Heart right ventricle (tissue), 16 donors: ENCODE measurements at regions not wholly inside any gene's neighbourhood (a gene's known extent, or its start where the extent isn't known, plus 50 kb on each side); places are given as distances from the start of the nearest gene placed in this dataset.
A peak's percentile ranks its signal among the peaks of the same experiment; 100 is the strongest.

Experiments
- ATAC-seq, 8 donors: fragments of 200-7000 bp; cut with Tn5 transposase; one replicate each; pipeline ENCODE4 v1.9.1; 2020; ENCODE audit warnings: mild to moderate bottlenecking in 8 of 8, moderate library complexity in 8 of 8, moderate number of reproducible peaks in 1 of 8
- DNase-seq, 2 donors: peaks; one replicate each; pipeline ENCODE4 v3.0.0-alpha.2; 2020
- H3K27ac ChIP-seq, 10 donors: fragments of 200-600 bp; sonication (generic) in 2 of 10; one replicate each; pipeline versions ENCODE4 v1.5.0 to v1.8.0; 2020 to 2022; ENCODE audit warnings: mild to moderate bottlenecking in 3 of 10
- H3K27me3 ChIP-seq, 7 donors: fragments of 200-600 bp; one replicate each; pipeline ENCODE4 v1.8.0; 2021 to 2022; ENCODE audit warnings: mild to moderate bottlenecking in 2 of 7
- H3K36me3 ChIP-seq, 9 donors: fragments of 200-600 bp; sonication (generic) in 1 of 9; one replicate each; pipeline versions ENCODE4 v1.5.0 to v1.8.0; 2020 to 2022; ENCODE audit warnings: mild to moderate bottlenecking in 2 of 9
- H3K4me1 ChIP-seq, 9 donors: fragments of 200-600 bp; sonication (generic) in 1 of 9; one replicate each; pipeline versions ENCODE4 v1.5.0 to v1.8.0; 2020 to 2022; ENCODE audit warnings: mild to moderate bottlenecking in 4 of 9
- H3K4me3 ChIP-seq, 10 donors: fragments of 200-600 bp; sonication (generic) in 2 of 10; one replicate each; pipeline versions ENCODE4 v1.5.0 to v1.8.0; 2020 to 2022; ENCODE audit warnings: mild to moderate bottlenecking in 7 of 10, moderate library complexity in 2 of 10
- H3K9me3 ChIP-seq, 11 donors: fragments of 200-600 bp in 10 of 11; sonication (generic) in 2 of 11; one replicate each; pipeline versions ENCODE4 v1.5.0 to v1.8.0; 2013 to 2022; ENCODE audit warnings: mild to moderate bottlenecking in 2 of 11, control low read depth in 1 of 11, moderate library complexity in 1 of 11
- WGBS, 2 donors: extraction: QIAGEN DNeasy Blood & Tissue Kit; methylation state at CpG; one replicate each; pipeline ENCODE4 v1.1.7; 2013; ENCODE audit warnings: inconsistent platforms in 1 of 2; 5-methylcytosine and 5-hydroxymethylcytosine counted together
- intact Hi-C, 10 donors: fragments of 100-400 bp; cut with DNase I; formaldehyde crosslinking; loops; one replicate each; pipeline versions ENCODE4 v1.11.1 to v1.14.2; 2022
- TF ChIP-seq, protein P1 (sequence below), 9 donors: fragments of 200-600 bp; sonication (generic) in 2 of 9; IDR thresholded peaks; one replicate each; pipeline versions ENCODE4 v1.5.0 to v1.8.0; 2021 to 2022; ENCODE audit warnings: antibody characterized with exemption in 9 of 9, mild to moderate bottlenecking in 5 of 9, moderate library complexity in 1 of 9
- donor health status: Arrhythmogenic right ventricular cardiomyopathy.
- donor health status: ischemic (EF 13 %, LVEDD 7.1; RV severe dilation, severe dysfunction).
- donor health status: healthy with polysubstance abuse.
- donor health status: DM: no; HTN: yes; CAD: no.
- donor health status: DM: no; HTN: no; CAD: no.
- donor health status: ischemic (EF 25% LVEDD 6.9; RV normal size, moderate dysfunction).
- donor health status: ischemic (EF 25% LVEDD 5.7; RV mildly dilated, moderate dysfunction).
- donor health status: healthy.
- donor health status: DM: yes; HTN: yes; CAD: no.
- donor health status: Ischemic cardiomyopathy.
- donor health status: ischemic (EF 35%, LVEDD 5.7; RV mildly dilated, moderate dysfunction).
- donor health status: nonischemic (EF 11% LVEDD 7.7; RV severe dilation, severe dysfunction).
- donor health status: DM: yes; HTN: yes; CAD: no.
- donor health status: PGD.
- donor health status: ischemic (EF 29% LVEDD 5.4; RV normal size, mild dysfunction).
- donor health status: nonischemic (EF 23%, LVEDD 6.1; RV moderate dilation, normal function).

DNA sequence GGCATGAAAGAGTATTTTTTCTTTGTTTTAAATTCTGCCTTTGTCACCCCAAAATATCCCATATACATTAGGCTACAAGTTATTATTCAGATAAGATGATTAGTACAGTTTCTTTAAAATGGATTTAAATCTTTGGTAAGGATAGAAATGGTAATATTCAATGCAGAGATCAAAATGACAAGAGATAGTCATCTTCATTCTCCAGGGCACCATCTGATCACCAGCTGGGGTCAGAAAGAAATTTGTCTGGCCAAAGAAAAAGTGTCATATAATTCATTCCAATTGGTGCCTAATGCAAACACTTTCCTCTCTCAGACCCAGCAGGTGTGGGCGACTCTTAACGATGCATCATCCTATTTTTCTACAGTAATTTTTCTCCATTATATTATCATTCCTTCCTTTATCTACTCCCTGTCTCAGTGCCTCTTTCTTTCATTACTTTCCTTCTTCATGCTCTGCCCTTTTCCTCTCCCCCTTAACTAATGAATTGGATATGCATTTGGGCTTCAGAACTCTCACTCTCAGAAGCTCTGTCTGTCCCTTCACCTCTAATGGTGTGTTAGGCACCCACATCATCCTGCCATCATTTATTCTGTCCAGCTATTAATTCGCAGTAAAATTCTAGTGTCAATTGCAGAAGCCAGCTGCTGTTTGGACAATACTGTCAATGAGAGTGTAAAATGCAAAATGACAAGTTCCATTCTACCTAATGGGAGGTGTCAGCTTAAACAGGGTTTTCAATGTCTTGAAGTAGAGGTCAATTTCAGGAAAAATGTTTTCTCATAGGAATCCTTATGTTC, 570.5 kb downstream of the TDRD15 start:
- Histone ChIP-seq H3K9me3 (no peaks in the 10 kb centered on the region), H3K4me1 (peaks cover 0 to 6% (median 0%) of the 10 kb centered on the region in 9 donors), H3K27ac (no peak overlapping the region), H3K4me3 (no peak overlapping the region), H3K36me3 (no peaks in the 10 kb centered on the region), H3K27me3 (no peaks in the 10 kb centered on the region)
- ATAC-seq (no peak), DNase-seq (no peak)
- TF ChIP-seq, protein P1, sequence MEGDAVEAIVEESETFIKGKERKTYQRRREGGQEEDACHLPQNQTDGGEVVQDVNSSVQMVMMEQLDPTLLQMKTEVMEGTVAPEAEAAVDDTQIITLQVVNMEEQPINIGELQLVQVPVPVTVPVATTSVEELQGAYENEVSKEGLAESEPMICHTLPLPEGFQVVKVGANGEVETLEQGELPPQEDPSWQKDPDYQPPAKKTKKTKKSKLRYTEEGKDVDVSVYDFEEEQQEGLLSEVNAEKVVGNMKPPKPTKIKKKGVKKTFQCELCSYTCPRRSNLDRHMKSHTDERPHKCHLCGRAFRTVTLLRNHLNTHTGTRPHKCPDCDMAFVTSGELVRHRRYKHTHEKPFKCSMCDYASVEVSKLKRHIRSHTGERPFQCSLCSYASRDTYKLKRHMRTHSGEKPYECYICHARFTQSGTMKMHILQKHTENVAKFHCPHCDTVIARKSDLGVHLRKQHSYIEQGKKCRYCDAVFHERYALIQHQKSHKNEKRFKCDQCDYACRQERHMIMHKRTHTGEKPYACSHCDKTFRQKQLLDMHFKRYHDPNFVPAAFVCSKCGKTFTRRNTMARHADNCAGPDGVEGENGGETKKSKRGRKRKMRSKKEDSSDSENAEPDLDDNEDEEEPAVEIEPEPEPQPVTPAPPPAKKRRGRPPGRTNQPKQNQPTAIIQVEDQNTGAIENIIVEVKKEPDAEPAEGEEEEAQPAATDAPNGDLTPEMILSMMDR (IDR thresholded peaks at IDR 0.05): no peak
- 82 to 93% methylated on average over 3 of the region's 3 CpGs for WGBS, 2 donors
- intact Hi-C loops: no loop called here

DNA sequence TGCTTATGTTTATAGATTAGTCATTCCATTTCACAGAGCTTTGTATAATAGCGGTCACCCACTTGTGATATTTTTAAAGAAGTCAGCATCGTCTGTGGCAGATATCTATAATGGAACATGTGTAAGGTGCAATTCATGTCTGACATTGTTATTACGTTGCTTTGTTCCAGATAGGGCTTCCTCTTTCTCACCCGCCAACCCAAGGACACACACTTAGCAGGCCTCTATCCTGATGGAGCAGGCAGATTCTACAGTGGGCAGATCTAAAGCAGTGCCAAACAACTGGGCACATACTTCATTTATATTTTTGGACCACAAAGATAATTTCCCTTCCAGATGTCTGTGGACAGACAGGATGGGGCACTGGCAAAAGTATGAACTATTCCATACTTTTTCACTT, 573.1 kb downstream of the TDRD15 start:
- TF ChIP-seq, protein P1 (IDR thresholded peaks at IDR 0.05): no peak
- H3K4me1 ChIP-seq: peaks cover 0 to 11% (median 0%) of the 10 kb centered on the region in 9 donors
- no peaks in the 10 kb centered on the region for H3K27me3 ChIP-seq
- ATAC-seq (peak in 1 of 8 donors; percentile 9), DNase-seq (no peak)
- intact Hi-C loops: no loop called here
- no peaks in the 10 kb centered on the region for H3K9me3 ChIP-seq
- H3K36me3 ChIP-seq: no peaks in the 10 kb centered on the region
- no peak overlapping the region for H3K27ac ChIP-seq
- no peak overlapping the region for H3K4me3 ChIP-seq
- WGBS, 2 donors: 40 to 50% methylated on average over 4 of the region's 4 CpGs

DNA sequence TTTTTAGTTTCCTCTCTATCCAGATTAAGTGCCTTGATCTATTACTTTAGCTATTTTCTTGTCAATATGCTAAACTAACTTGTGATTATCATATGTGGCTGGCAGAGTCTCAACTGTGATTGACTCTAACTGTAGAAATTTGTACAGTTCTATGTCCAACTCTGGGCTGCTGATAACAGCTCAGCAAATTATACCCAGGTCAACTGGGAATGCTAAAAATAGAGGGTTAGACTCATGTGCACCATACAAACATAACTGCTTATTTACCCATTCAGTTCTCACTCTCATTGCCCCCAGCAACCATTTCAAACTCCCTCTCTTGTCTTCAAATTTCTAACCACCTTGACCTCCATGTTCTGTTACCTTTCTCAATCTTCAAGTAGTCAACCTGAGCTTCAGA, 576.9 kb downstream of the TDRD15 start:
- peaks cover 0 to 16% (median 0%) of the 10 kb centered on the region in 9 donors for H3K4me1 ChIP-seq
- H3K36me3 ChIP-seq: no peaks in the 10 kb centered on the region
- no peaks in the 10 kb centered on the region for H3K27me3 ChIP-seq
- H3K9me3 ChIP-seq: no peaks in the 10 kb centered on the region
- ATAC-seq (peak in 2 of 8 donors; percentile 41 to 63), DNase-seq (no peak)
- no peak overlapping the region for H3K4me3 ChIP-seq
- intact Hi-C loops: no loop called here
- TF ChIP-seq, protein P1 (IDR thresholded peaks at IDR 0.05): no peak
- no peak overlapping the region for H3K27ac ChIP-seq

DNA sequence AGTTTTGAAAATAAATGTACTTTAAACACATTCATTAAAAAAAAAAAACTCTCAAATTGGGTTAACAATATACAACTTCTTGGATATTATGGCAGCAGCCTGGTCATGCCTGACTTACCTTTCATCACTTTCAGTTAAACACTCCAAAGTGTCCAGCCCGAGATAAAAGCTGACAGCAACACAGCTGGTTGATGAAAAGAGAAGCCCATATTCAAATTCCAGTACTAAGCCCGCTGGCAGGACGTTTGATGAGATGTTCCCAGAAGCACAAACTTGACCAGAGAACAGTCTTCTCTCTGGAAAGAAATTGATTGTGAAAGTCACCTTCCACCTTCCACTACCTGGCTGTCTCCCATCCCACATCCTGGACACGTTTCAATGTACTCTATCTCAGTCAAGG, 586.3 kb downstream of the TDRD15 start:
- intact Hi-C loops: loop anchor here in 2 of 10 donors (1.0 to 5.0 kb wide), 2 partner anchors 47 kb away; no protein-coding TSS in a partner anchor
- WGBS, 2 donors: 15 to 25% methylated on average over 4 of the region's 4 CpGs
- Histone ChIP-seq H3K36me3 (no peaks in the 10 kb centered on the region), H3K27me3 (no peaks in the 10 kb centered on the region), H3K4me1 (peaks cover 0 to 6% (median 0%) of the 10 kb centered on the region in 9 donors), H3K9me3 (no peaks in the 10 kb centered on the region), H3K27ac (peak overlapping the region in 7 of 10 donors; percentile 26 to 65 (median 43)), H3K4me3 (no peak overlapping the region)
- TF ChIP-seq, protein P1 (IDR thresholded peaks at IDR 0.05): no peak
- peak; percentile 71 to 98 (median 96) for ATAC-seq
- DNase-seq: peak; percentile 14 to 51
